Osteoblast (primary cell): ENCODE measurements at regions not wholly inside any gene's neighbourhood (a gene's known extent, or its start where the extent isn't known, plus 50 kb on each side); places are given as distances from the start of the nearest gene placed in this dataset.

Source experiments
- DNase-seq: peaks from one replicate; pipeline ENCODE4 v3.0.0; 2011; ENCODE audit warnings: low spot score, mixed read lengths; ENCODE audit not compliant: insufficient read length; ENCODE audit errors: missing footprints
- H2AFZ ChIP-seq: 2 replicates; pipeline ENCODE4 v1.6.0; 2011; ENCODE audit warnings: mild to moderate bottlenecking, low read length
- H3K27ac ChIP-seq: 2 replicates; pipeline ENCODE4 v1.5.1; 2011; ENCODE audit warnings: mild to moderate bottlenecking, low read depth, low read length, moderate library complexity
- H3K27me3 ChIP-seq: 2 replicates; pipeline ENCODE4 v1.6.0; 2012; ENCODE audit warnings: mild to moderate bottlenecking, control low read depth, inconsistent platforms, low read length, moderate library complexity; ENCODE audit not compliant: insufficient read depth
- H3K36me3 ChIP-seq: 2 replicates; pipeline ENCODE4 v1.5.1; 2011; ENCODE audit warnings: mild to moderate bottlenecking, low read length, control low read depth, moderate library complexity; ENCODE audit not compliant: insufficient read depth
- H3K4me1 ChIP-seq: 2 replicates; pipeline ENCODE4 v1.5.1; 2011; ENCODE audit warnings: mild to moderate bottlenecking, low read length, control low read depth, moderate library complexity; ENCODE audit not compliant: insufficient read depth
- H3K4me2 ChIP-seq: 2 replicates; pipeline ENCODE4 v1.6.0; 2011; ENCODE audit warnings: mild to moderate bottlenecking, low read length; ENCODE audit not compliant: insufficient read depth
- H3K4me3 ChIP-seq: fragments of 200-600 bp; sonication (generic); 3 replicates; pipeline ENCODE4 v1.5.1; 2012; ENCODE audit warnings: mild to moderate bottlenecking, low read length, inconsistent platforms; ENCODE audit not compliant: insufficient read depth
- H3K79me2 ChIP-seq: 2 replicates; pipeline ENCODE4 v1.6.0; 2012; ENCODE audit warnings: mild to moderate bottlenecking, low read length, control low read depth, inconsistent platforms; ENCODE audit not compliant: insufficient read depth
- H3K9me3 ChIP-seq: 2 replicates; pipeline ENCODE4 v1.5.1; 2011; ENCODE audit warnings: low read depth, low read length, control low read depth
- H4K20me1 ChIP-seq: 2 replicates; pipeline ENCODE4 v1.6.0; 2012; ENCODE audit warnings: mild to moderate bottlenecking, low read length, control low read depth; ENCODE audit not compliant: insufficient read depth
- CTCF ChIP-seq: IDR thresholded peaks from 2 replicates; pipeline ENCODE4 v1.5.1; 2011; ENCODE audit warnings: mild to moderate bottlenecking, low read depth, low read length, moderate library complexity; ENCODE audit errors: extremely low read depth

- H3K4me3 ChIP-seq: no peak overlapping the region
- TF ChIP-seq CTCF: no peak
- no peak overlapping the region for H3K4me2 ChIP-seq
- H3K36me3 ChIP-seq: no peaks in the 10 kb centered on the region
- no peak for DNase-seq
- H2AFZ ChIP-seq: no peak overlapping the region
- no peak overlapping the region for H3K27ac ChIP-seq
- no peaks in the 10 kb centered on the region for H4K20me1 ChIP-seq
- H3K4me1 ChIP-seq: no peaks in the 10 kb centered on the region
- H3K27me3 ChIP-seq: no peaks in the 10 kb centered on the region
- no peaks in the 10 kb centered on the region for H3K79me2 ChIP-seq
- H3K9me3 ChIP-seq: no peaks in the 10 kb centered on the region
Observed at GRCh38 chr16:8500351-8500750, 90.0 kb downstream of the TMEM114 start.

- no peak for TF ChIP-seq CTCF
- H3K27me3 ChIP-seq: no peaks in the 10 kb centered on the region
- H3K4me1 ChIP-seq: no peaks in the 10 kb centered on the region
- no peak overlapping the region for H3K27ac ChIP-seq
- no peaks in the 10 kb centered on the region for H3K79me2 ChIP-seq
- H3K36me3 ChIP-seq: no peaks in the 10 kb centered on the region
- H3K4me2 ChIP-seq: no peak overlapping the region
- DNase-seq: no peak
- no peaks in the 10 kb centered on the region for H4K20me1 ChIP-seq
- no peak overlapping the region for H2AFZ ChIP-seq
- H3K4me3 ChIP-seq: no peak overlapping the region
- H3K9me3 ChIP-seq: no peaks in the 10 kb centered on the region
Observed at GRCh38 chr16:8496364-8496763, 93.9 kb downstream of the TMEM114 start.

- H3K4me1 ChIP-seq: no peaks in the 10 kb centered on the region
- no peaks in the 10 kb centered on the region for H3K79me2 ChIP-seq
- H3K9me3 ChIP-seq: no peaks in the 10 kb centered on the region
- H4K20me1 ChIP-seq: no peaks in the 10 kb centered on the region
- no peak overlapping the region for H3K27ac ChIP-seq
- no peak overlapping the region for H3K4me2 ChIP-seq
- H3K4me3 ChIP-seq: no peak overlapping the region
- H2AFZ ChIP-seq: no peak overlapping the region
- no peaks in the 10 kb centered on the region for H3K27me3 ChIP-seq
- H3K36me3 ChIP-seq: no peaks in the 10 kb centered on the region
- no peak for TF ChIP-seq CTCF
- no peak for DNase-seq
Observed at GRCh38 chr16:8493972-8494371, 96.3 kb downstream of the TMEM114 start.

GRCh38 chr16:8492690-8493089, 97.6 kb downstream of the TMEM114 start:
- Histone ChIP-seq H2AFZ (no peak overlapping the region), H3K9me3 (no peaks in the 10 kb centered on the region), H3K4me1 (no peaks in the 10 kb centered on the region), H3K36me3 (no peaks in the 10 kb centered on the region), H3K4me2 (no peak overlapping the region), H4K20me1 (no peaks in the 10 kb centered on the region), H3K27me3 (no peaks in the 10 kb centered on the region), H3K4me3 (no peak overlapping the region), H3K79me2 (no peaks in the 10 kb centered on the region), H3K27ac (no peak overlapping the region)
- DNase-seq: no peak
- no peak for TF ChIP-seq CTCF
